Fibroblast of upper back skin (primary cell): ENCODE measurements at regions not wholly inside any gene's neighbourhood (a gene's known extent, or its start where the extent isn't known, plus 50 kb on each side); places are given as distances from the start of the nearest gene placed in this dataset.
"Not testable (repeated sequence)": the region's sequence is repeated elsewhere in the genome, so short reads cannot be mapped to it uniquely, and the experiment has no call there.

Experiments
- DNase-seq: peaks from one replicate; pipeline ENCODE4 v3.0.0-alpha.2; 2013

GRCh38 chr15:26115229-26115943 lies 252.3 kb upstream of the ATP10A start:
- DNase-seq: no peak

GRCh38 chr15:26114128-26114527 lies 251.0 kb upstream of the ATP10A start:
- not testable (repeated sequence) for DNase-seq

DNA sequence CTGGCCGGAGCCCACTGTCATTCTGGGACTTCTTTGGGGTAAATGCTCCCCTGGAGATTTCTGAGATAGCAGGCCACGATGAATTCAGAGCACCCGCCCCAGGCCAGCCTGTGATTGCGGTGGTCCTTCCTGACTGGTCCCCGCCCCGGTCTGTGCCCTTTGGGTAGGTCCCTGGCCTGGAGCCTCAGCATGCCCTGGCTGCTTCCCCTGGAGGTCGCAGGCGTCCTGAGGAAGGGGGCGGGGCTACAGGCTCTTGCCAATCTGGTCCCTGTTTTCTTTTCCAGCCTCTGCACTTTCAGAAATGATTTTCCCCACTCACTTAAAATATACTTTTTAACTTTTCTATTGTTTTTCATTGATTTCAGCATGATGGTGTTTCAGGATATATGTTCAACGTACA lies 250.2 kb upstream of the ATP10A start:
- DNase-seq: no peak

GRCh38 chr15:26109203-26109602 lies 246.1 kb upstream of the ATP10A start:
- no peak for DNase-seq

GRCh38 chr15:26106556-26106955 lies 243.4 kb upstream of the ATP10A start:
- DNase-seq: no peak

- DNase-seq: peak; percentile 53
Measured at GRCh38 chr15:26103002-26103404, 239.9 kb upstream of the ATP10A start.

DNA sequence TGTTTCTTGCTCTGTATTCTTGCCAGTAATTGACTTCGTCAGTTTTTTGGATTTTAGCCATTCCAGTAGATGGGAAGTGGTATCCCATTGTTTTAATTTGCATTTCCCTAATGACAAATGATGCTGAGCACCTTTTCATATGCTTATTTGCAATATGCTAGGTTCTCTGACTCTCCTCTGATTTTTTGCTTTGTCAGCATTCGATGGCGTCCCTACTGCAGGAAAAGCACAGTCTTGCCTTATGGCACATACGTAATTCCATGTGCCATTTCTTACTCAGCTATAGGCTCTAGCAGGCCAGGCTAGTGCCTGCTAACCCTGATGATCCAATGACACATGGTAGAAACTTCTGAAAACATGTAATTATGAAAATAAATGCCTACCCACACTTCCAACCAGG lies 239.2 kb upstream of the ATP10A start:
- no peak for DNase-seq

- DNase-seq: no peak
Measured at GRCh38 chr15:26101443-26101842, 238.3 kb upstream of the ATP10A start.

DNA sequence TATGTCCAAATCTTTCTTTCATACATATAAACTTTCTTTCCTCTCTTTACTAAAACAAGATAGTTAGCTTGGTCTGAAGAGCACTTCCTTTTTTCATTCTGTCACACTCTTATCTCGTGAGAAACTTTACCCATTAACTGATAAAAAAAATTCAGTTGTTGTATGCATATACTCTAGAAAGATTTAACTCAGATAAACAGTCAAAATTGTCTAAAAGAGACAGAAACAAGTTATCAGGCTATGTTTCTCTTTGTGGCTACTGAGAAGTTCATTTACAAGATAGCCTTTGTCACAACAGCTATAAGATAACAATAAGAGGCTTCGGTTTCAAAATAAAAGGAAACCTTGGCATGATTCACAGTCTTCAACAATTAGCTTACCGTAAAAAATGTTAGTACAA lies 235.7 kb upstream of the ATP10A start:
- DNase-seq: no peak

DNA sequence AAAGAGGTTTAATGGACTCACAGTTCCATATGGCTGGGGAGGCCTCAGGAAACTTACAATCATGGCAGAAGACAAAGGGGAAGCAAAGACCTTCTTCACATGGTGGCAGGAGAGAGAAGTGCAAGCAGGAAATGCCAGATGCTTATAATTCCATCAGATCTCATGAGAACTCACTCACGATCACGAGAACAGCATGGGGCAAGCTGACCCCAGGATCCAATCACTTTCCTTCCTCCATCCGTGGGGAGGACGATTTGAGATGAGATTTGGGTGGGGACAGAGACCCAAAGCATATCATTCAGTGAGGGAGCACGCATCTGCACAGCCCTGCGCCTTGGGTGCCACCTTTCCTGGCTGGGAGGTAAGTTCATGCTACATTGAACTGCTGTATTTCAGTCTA lies 234.1 kb upstream of the ATP10A start:
- DNase-seq: no peak

DNA sequence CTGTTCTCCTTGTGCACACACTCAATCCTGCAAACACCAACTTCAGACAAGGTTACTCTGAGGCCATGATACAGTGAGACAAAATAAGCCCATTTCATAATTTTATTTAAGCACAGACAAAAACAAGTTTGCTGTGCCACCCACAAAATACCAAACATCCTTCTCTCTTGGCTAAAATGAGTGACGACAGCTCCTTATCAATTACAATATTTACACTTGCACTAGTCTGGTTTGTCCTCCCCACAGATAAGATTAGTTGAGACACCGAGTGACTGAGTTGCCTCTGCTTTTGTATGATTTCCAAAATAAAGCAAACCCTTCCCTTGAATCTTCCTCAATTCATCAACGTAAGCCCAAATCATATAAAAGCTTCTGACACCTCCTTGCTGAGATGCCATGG lies 233.5 kb upstream of the ATP10A start:
- no peak for DNase-seq

- DNase-seq: no peak
Measured at GRCh38 chr15:26095710-26096330, 232.7 kb upstream of the ATP10A start.

GRCh38 chr15:26091184-26091583 lies 228.1 kb upstream of the ATP10A start:
- DNase-seq: no peak

DNA sequence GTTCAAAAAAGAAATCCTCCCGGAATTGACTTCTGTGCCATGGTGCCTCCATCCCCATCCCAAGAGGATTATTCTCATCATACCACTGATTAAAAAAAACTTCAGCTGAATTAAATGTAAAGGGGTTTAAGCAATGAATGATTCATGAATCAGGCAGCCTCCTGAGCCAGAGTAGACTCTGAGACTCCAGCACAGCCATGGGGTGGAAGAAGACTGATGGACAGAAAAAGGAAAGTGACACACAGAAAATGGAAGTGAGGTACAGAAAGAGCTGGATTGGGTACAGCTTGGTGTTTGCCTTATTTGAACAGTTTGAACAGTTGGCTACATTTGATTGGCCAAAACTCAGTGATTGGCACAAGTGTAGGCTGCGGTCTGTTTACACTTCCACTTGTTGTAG lies 224.8 kb upstream of the ATP10A start:
- DNase-seq: peak; percentile 76

GRCh38 chr15:26087395-26087794 lies 224.3 kb upstream of the ATP10A start:
- DNase-seq: peak; percentile 84

DNA sequence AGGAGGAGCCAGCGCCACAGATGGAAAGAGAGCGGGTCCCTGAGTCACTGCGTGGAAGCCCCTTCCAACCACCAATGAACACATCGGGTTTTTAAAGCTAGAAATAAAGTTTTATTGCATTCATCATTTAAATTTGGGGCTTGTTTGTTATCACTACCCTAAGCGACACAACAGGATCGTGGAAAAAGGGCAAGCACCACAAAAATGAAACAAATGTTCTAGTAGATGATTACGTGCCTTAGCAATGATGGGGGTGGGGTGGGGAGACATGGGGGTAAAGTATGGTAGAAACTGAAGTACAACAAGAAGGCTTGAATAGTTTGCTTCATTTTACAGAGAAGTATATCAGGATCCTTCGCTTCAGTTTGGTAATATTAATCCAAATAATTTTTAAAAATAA lies 221.6 kb upstream of the ATP10A start:
- DNase-seq: peak; percentile 56

DNA sequence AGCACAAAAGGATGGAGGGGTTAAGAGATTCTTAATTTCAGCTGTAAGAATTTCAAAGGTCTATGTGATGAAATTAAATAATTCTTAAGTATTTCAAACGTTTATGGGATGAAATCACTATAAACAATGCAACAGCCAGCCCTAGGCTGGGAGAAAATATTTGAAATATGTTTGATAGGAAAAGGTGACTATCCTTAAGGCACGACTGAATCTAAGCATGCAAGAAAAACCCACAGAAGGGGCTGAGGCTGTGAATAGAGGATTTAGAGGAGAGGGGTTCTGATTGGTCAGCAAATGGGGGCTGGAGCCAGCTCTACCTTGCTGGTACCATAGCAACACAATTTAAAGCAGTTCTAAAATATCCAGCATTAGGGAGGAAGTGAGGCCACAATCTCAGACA lies 220.8 kb upstream of the ATP10A start:
- DNase-seq: peak; percentile 59

DNA sequence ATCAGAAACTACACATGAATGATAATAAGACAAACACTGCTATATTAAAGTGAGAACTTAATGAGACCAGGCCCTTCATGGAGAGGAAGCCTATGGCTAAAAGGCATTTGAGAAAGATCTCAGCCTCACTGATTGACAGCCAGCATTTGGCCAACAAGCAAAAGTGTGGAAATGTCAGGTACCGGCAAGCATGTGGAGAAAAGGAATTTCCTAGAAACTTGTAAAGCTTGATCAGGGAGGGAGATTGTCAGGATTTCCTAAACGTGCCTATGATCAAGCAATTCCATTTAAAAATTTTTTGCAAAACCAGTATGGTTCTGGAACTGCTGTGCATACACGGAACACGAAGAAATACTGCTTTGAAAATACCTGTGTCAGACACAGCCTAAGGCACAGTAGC lies 220.3 kb upstream of the ATP10A start:
- no peak for DNase-seq

DNA sequence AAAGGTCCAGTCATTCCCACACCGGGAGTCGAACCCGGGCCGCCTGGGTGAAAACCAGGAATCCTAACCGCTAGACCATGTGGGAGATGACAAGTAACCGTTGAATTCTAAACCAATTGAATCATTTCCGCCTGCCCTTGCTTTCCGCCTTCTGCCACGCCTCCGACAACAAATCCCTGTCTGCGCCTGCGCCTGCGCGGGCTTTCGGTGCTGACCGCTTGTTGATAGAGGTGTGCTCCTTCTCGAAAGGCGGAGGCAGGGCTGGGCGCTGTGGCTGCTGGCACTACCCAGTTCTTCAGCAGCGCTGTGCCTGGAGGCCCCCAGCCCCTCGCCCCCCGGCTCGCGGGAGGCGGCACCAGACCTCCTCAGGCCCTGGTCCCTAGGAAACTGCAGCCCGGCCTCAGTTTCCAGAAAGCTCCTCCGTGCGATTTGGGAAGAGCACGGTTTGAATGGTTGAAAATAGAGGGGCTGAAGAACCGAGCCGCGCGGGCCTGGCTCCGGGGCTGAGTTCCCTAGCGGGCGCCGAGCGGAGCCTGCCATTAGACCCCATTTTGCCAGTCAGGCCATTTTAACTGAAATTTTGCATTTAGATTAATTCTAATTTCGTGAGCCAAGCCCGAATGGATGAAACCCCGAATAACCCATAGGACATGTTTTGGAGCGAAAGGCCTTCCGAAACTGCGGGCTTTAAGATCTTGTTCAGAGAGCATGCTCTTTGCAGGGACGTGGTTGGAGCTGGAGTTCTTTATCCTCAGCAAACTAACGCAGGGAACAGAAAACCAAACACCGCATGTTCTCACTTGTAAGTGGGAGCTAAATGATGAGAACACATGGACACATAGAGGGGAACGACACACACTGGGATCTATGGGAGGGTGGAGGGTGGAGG lies 219.3 kb upstream of the ATP10A start:
- peak; percentile 97 for DNase-seq

GRCh38 chr15:26081758-26082220 lies 218.7 kb upstream of the ATP10A start:
- DNase-seq: no peak

DNA sequence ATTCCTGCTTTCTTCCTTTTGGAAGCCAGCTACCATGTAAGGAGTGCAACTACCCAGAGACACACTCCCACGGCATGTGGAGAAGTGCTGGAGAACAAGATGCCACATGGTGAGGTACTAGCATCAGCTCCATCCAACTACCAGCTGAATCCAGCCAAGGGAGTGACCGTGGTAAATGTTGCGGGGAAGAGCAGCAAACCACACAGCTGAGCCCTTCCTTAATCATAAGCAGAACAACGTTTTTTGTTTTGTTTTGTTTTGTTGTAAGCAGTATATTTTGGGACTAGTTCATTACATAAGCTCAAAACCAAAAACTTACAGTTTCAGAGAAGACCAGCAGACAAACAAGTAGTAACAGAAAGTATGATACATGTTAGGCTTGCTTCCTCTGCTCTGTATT lies 212.6 kb upstream of the ATP10A start:
- no peak for DNase-seq

DNA sequence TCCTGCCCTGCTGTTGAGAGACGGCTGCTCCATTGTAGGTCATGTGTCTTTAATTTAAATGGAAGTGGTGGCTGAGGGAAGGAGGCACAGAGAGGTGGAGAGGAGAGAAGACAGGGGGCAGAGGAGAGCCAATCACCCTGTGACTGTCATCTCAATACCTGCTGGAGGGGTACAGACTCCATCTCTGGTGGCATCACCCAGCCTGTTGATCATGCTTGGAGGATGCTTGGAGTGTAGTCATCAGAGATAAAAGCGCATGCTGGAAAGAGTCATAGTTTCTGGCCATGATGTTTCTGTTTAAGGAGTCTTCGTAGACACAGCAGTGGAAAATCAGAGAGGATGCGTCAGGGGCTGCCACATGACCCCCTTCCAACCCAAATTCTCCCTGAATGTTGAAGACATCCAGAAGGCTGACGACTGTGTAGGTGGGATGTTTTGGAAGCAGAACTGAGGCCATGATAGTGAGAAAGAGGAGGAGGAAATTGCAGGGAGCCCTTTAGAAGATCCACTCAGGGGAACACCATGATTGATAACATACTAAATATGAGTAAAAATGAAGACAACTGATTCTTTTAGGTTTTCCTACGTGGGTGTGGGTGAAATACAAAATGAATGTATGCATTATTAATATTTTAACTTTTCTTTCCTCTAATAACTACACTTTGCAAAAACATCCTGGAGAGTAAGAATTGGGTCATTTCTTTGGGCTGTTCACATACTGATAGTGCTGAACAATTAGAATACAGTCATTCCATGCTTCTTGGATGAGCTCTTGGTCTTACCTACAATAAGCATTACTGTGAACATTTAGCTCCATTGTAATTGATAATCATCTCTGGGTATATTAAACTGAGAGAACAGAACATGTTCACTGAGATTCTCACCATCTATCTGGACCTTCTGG lies 210.6 kb upstream of the ATP10A start:
- DNase-seq: no peak

DNA sequence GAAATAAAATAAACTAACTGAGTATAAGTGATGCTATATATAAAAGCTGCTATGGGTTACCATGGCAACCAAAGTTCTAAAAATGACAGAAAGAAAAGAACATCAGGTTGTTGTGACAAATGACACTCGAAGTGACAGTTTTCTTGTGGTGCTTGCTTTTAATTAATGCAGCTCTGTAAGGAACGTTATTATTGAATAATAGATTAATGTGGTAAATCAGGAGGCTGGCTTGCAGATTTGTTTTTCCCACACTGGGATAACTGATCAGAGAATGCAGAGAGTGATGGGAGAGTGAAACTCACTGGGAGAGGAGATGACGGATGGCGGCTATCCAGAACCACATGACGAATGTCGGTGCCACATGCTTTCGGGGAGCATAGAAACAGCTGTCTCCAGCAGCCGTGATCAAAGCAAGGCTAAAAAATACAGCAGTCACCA lies 207.0 kb upstream of the ATP10A start:
- DNase-seq: peak; percentile 32
